Sigmoid colon (tissue), 6 donors: ENCODE measurements at regions not wholly inside any gene's neighbourhood (a gene's known extent, or its start where the extent isn't known, plus 50 kb on each side); places are given as distances from the start of the nearest gene placed in this dataset.

ENCODE experiments used
- DNase-seq: peaks from one replicate; pipeline ENCODE4 v3.0.0-alpha.2; 2019
- H3K27ac ChIP-seq, 4 donors: fragments of 200-600 bp; sonication (generic); one replicate each; pipeline ENCODE4 v1.5.1; 2016 to 2019; ENCODE audit warnings: mild to moderate bottlenecking in 1 of 4
- H3K27me3 ChIP-seq, 3 donors: fragments of 200-600 bp; sonication (generic); one replicate each; pipeline ENCODE4 v1.5.1; 2019; ENCODE audit warnings: mild to moderate bottlenecking in 1 of 3
- H3K36me3 ChIP-seq, 4 donors: fragments of 200-600 bp; sonication (generic); one replicate each; pipeline ENCODE4 v1.5.1; 2016 to 2019
- H3K4me1 ChIP-seq, 4 donors: fragments of 200-600 bp; sonication (generic); one replicate each; pipeline ENCODE4 v1.5.1; 2017 to 2019
- H3K4me3 ChIP-seq, 4 donors: fragments of 200-600 bp; sonication (generic); one replicate each; pipeline ENCODE4 v1.5.1; 2017 to 2019; ENCODE audit warnings: mild to moderate bottlenecking in 2 of 4, moderate library complexity in 1 of 4
- H3K9me3 ChIP-seq, 4 donors: fragments of 200-600 bp in 3 of 4; sonication (generic) in 3 of 4; one replicate each; pipeline versions ENCODE4 v1.5.1 to v1.6.1; 2013 to 2019
- CTCF ChIP-seq, 4 experiments: fragments of 450-650 bp in 3 of 4; fragments of 200-600 bp in 1 of 4; IDR thresholded peaks; one replicate each; pipeline ENCODE4 v1.5.1; 2016 to 2019; ENCODE audit warnings: antibody characterized with exemption in 4 of 4, mild to moderate bottlenecking in 3 of 4, moderate library complexity in 2 of 4
- EP300 ChIP-seq, 4 donors: sonication (generic); formaldehyde crosslinking; IDR thresholded peaks; one replicate each; pipeline ENCODE4 v1.6.1; 2017; ENCODE audit warnings: antibody characterized with exemption in 4 of 4
- POLR2A ChIP-seq, 2 donors: fragments of 450-650 bp; IDR thresholded peaks; one replicate each; pipeline ENCODE4 v1.6.1; 2016; ENCODE audit warnings: antibody characterized with exemption in 2 of 2, mild to moderate bottlenecking in 2 of 2, moderate library complexity in 2 of 2
- POLR2AphosphoS5 ChIP-seq, 4 donors: sonication (generic); formaldehyde crosslinking; IDR thresholded peaks; one replicate each; pipeline ENCODE4 v1.6.1; 2017; ENCODE audit warnings: antibody characterized with exemption in 4 of 4
- WGBS, 2 donors: extraction: QIAGEN DNeasy Blood & Tissue Kit; methylation state at CpG; one replicate each; pipeline ENCODE4 v1.1.7; 2013; 5-methylcytosine and 5-hydroxymethylcytosine counted together
- intact Hi-C: fragments of 100-400 bp; cut with DNase I; formaldehyde crosslinking; loops from one replicate; pipeline ENCODE4 v1.15.1; 2023
- donor health status: healthy with polysubstance abuse.
- donor health status: healthy.

DNA sequence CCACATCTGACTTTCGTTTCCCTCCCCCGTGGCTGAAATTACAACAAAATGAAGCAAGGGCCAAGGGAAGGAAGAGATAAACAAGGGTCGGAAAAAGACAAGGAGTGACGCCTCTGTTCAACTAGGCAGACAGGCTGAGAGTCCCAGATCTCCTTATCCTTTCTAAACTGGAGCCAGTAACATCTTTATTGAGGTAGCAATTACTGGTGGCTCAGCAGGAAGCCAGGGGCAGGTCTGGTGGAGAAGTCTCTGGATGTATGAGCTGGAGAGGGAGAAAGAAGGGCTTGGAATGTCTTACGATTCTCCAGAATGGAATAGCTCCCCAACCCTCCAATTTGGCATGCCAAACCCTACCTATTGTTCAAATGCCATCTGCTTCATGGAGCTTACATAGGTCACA is 190.8 kb upstream of the BRINP1 start:
- H3K36me3 ChIP-seq = no peaks in the 10 kb centered on the region
- intact Hi-C loops = no loop called here
- TF ChIP-seq CTCF (IDR thresholded peaks at IDR 0.05) (no peak), EP300 (IDR thresholded peaks at IDR 0.05) (no peak), POLR2A (IDR thresholded peaks at IDR 0.05) (no peak), POLR2AphosphoS5 (IDR thresholded peaks at IDR 0.05) (no peak)
- no peak overlapping the region for H3K4me3 ChIP-seq
- H3K4me1 ChIP-seq = peaks cover 0 to 9% (median 4%) of the 10 kb centered on the region in 4 donors
- DNase-seq = no peak
- H3K27ac ChIP-seq = no peak overlapping the region
- WGBS, 2 donors = 44 to 79% methylated on average over 5 of the region's 5 CpGs
- no peaks in the 10 kb centered on the region for H3K9me3 ChIP-seq
- H3K27me3 ChIP-seq = no peaks in the 10 kb centered on the region

- TF ChIP-seq EP300 (IDR thresholded peaks at IDR 0.05) (no peak), CTCF (IDR thresholded peaks at IDR 0.05) (no peak), POLR2A (IDR thresholded peaks at IDR 0.05) (no peak), POLR2AphosphoS5 (IDR thresholded peaks at IDR 0.05) (no peak)
Observed at GRCh38 chr9:119559056-119559455, 189.8 kb upstream of the BRINP1 start.

GRCh38 chr9:119556129-119556875 is 187.1 kb upstream of the BRINP1 start:
- Histone ChIP-seq H3K9me3 (no peaks in the 10 kb centered on the region), H3K27ac (no peak overlapping the region), H3K4me1 (peaks cover 0 to 9% (median 4%) of the 10 kb centered on the region in 4 donors), H3K36me3 (no peaks in the 10 kb centered on the region), H3K27me3 (no peaks in the 10 kb centered on the region), H3K4me3 (peak overlapping the region in 3 of 4 donors; percentile 29 to 35 (median 34))
- WGBS, 2 donors = 7 to 10% methylated on average over 31 of the region's 31 CpGs
- TF ChIP-seq EP300 (IDR thresholded peaks at IDR 0.05) (no peak), CTCF (IDR thresholded peaks at IDR 0.05) (peak; percentile 31 to 85 (median 72)), POLR2AphosphoS5 (IDR thresholded peaks at IDR 0.05) (peak in 2 of 4 donors; percentile 25 to 42), POLR2A (IDR thresholded peaks at IDR 0.05) (no peak)
- peak; percentile 76 for DNase-seq
- intact Hi-C loops = loop anchor here (1.0 kb wide), 1 partner anchor 413 kb away; no protein-coding TSS in a partner anchor

More at GRCh38 chr9:119559056-119559455, 189.8 kb upstream of the BRINP1 start:
- Histone ChIP-seq H3K9me3 (no peaks in the 10 kb centered on the region), H3K27me3 (no peaks in the 10 kb centered on the region), H3K27ac (no peak overlapping the region), H3K4me3 (no peak overlapping the region), H3K4me1 (peaks cover 0 to 9% (median 4%) of the 10 kb centered on the region in 4 donors), H3K36me3 (no peaks in the 10 kb centered on the region)
- intact Hi-C loops = no loop called here
- DNase-seq = no peak

GRCh38 chr9:119544492-119544891 is 175.3 kb upstream of the BRINP1 start:
- Histone ChIP-seq H3K36me3 (no peaks in the 10 kb centered on the region), H3K27ac (no peak overlapping the region), H3K4me1 (no peaks in the 10 kb centered on the region), H3K27me3 (no peaks in the 10 kb centered on the region), H3K9me3 (no peaks in the 10 kb centered on the region), H3K4me3 (no peak overlapping the region)
- TF ChIP-seq EP300 (IDR thresholded peaks at IDR 0.05) = no peak
- TF ChIP-seq POLR2A (IDR thresholded peaks at IDR 0.05) = no peak
- TF ChIP-seq CTCF (IDR thresholded peaks at IDR 0.05) = no peak
- no peak for TF ChIP-seq POLR2AphosphoS5 (IDR thresholded peaks at IDR 0.05)
- intact Hi-C loops = no loop called here
- DNase-seq = no peak
- WGBS, 2 donors = 80 to 83% methylated on average over 3 of the region's 3 CpGs
